Lower leg skin (tissue), 3 donors: ENCODE measurements at regions not wholly inside any gene's neighbourhood (a gene's known extent, or its start where the extent isn't known, plus 50 kb on each side); places are given as distances from the start of the nearest gene placed in this dataset.

ENCODE experiments used
- CTCF ChIP-seq, 3 donors: fragments of 450-650 bp; IDR thresholded peaks; one replicate each; pipeline ENCODE4 v1.5.1; 2016; ENCODE audit warnings: antibody characterized with exemption in 3 of 3, mild to moderate bottlenecking in 3 of 3, moderate library complexity in 2 of 3
- POLR2A ChIP-seq, 2 donors: fragments of 450-650 bp; IDR thresholded peaks; one replicate each; pipeline ENCODE4 v1.6.1; 2016 to 2017; ENCODE audit warnings: antibody characterized with exemption in 2 of 2, mild to moderate bottlenecking in 1 of 2, moderate library complexity in 1 of 2

GRCh38 chr11:29432719-29433325 lies 584.0 kb downstream of the KCNA4 start:
- no peak for TF ChIP-seq CTCF (IDR thresholded peaks at IDR 0.05)
- no peak for TF ChIP-seq POLR2A (IDR thresholded peaks at IDR 0.05)
